DND-41 (cell line): ENCODE measurements at regions not wholly inside any gene's neighbourhood (a gene's known extent, or its start where the extent isn't known, plus 50 kb on each side); places are given as distances from the start of the nearest gene placed in this dataset.

Experiments used
- EZH2 ChIP-seq: IDR thresholded peaks from 3 replicates; pipeline ENCODE4 v1.6.1; 2012; ENCODE audit warnings: borderline replicate concordance, low read depth, mild to moderate bottlenecking, moderate library complexity, low read length, inconsistent platforms; ENCODE audit not compliant: severe bottlenecking
- TF ChIP-seq, protein P1 (sequence below): IDR thresholded peaks from 2 replicates; pipeline ENCODE4 v1.5.1; 2012; ENCODE audit warnings: borderline replicate concordance, low read length, moderate library complexity, mild to moderate bottlenecking; ENCODE audit not compliant: poor library complexity, severe bottlenecking; ENCODE audit errors: extremely low read depth

DNA sequence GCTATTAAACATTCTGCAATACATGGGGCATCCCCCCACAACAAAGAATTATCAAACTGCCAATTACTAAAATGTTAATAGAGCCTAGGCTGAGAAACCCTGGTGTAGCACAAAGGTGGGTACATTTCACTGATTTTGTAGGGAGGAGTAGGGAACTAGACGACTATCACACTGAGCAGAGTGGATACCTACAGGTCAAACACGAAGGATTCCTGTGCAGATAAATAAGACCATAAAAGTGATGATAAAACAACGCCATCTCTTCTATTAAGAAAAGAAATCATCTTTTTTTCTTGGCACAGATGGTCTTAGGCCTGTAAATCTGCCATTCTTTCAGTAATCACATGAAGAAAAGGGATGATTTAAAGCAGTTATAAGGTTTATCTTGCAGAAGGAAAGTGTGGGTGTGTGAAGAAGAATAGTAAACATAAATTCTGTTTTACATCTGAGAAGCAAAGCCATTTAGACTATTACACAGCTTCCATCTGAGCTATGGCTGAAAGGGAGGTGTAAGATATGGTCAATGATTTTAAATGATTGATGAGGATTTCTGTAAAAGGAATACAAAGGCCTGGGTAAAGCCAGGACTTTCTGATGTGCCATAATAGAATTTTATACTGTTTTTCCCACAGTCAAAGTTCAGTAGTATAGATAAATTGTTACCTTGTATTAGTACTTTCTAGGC, 429.4 kb upstream of the GOT2 start:
- TF ChIP-seq, protein P1, sequence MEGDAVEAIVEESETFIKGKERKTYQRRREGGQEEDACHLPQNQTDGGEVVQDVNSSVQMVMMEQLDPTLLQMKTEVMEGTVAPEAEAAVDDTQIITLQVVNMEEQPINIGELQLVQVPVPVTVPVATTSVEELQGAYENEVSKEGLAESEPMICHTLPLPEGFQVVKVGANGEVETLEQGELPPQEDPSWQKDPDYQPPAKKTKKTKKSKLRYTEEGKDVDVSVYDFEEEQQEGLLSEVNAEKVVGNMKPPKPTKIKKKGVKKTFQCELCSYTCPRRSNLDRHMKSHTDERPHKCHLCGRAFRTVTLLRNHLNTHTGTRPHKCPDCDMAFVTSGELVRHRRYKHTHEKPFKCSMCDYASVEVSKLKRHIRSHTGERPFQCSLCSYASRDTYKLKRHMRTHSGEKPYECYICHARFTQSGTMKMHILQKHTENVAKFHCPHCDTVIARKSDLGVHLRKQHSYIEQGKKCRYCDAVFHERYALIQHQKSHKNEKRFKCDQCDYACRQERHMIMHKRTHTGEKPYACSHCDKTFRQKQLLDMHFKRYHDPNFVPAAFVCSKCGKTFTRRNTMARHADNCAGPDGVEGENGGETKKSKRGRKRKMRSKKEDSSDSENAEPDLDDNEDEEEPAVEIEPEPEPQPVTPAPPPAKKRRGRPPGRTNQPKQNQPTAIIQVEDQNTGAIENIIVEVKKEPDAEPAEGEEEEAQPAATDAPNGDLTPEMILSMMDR = no peak
- no peak for TF ChIP-seq EZH2
